HG03571 (cell line): ENCODE measurements at regions not wholly inside any gene's neighbourhood (a gene's known extent, or its start where the extent isn't known, plus 50 kb on each side); places are given as distances from the start of the nearest gene placed in this dataset.

Experiments used
- ATAC-seq: cut with Tn5 transposase; IDR thresholded peaks from one replicate; pipeline ENCODE4 v1.9.1; 2021; ENCODE audit not compliant: unreplicated experiment

GRCh38 chr3:117954131-117954530 is 1080.5 kb downstream of the IGSF11 start:
- ATAC-seq: no peak

- ATAC-seq: no peak
Observed at GRCh38 chr3:117955196-117955595, 1079.5 kb downstream of the IGSF11 start.

- ATAC-seq: no peak
Observed at GRCh38 chr3:117958027-117958426, 1076.6 kb downstream of the IGSF11 start.

GRCh38 chr3:117962750-117963149 is 1071.9 kb downstream of the IGSF11 start:
- ATAC-seq: no peak

GRCh38 chr3:117963858-117964257 is 1070.8 kb downstream of the IGSF11 start:
- ATAC-seq: no peak

GRCh38 chr3:117964814-117965213 is 1069.8 kb downstream of the IGSF11 start:
- no peak for ATAC-seq

- no peak for ATAC-seq
Observed at GRCh38 chr3:117977504-117978228, 1057.0 kb downstream of the IGSF11 start.

GRCh38 chr3:117979466-117979865 is 1055.2 kb downstream of the IGSF11 start:
- no peak for ATAC-seq

- ATAC-seq: no peak
Observed at GRCh38 chr3:117987256-117987655, 1047.4 kb downstream of the IGSF11 start.

- ATAC-seq: no peak
Observed at GRCh38 chr3:117989982-117990381, 1044.7 kb downstream of the IGSF11 start.

- ATAC-seq: no peak
Observed at GRCh38 chr3:117990627-117991026, 1044.0 kb downstream of the IGSF11 start.

- ATAC-seq: no peak
Observed at GRCh38 chr3:117995842-117996437, 1038.7 kb downstream of the IGSF11 start.

GRCh38 chr3:117997201-117998049 is 1037.2 kb downstream of the IGSF11 start:
- ATAC-seq: peak; percentile 97

GRCh38 chr3:117998071-117998470 is 1036.6 kb downstream of the IGSF11 start:
- ATAC-seq: no peak

GRCh38 chr3:118000219-118000618 is 1034.4 kb downstream of the IGSF11 start:
- no peak for ATAC-seq

GRCh38 chr3:118001380-118001779 is 1033.3 kb downstream of the IGSF11 start:
- no peak for ATAC-seq

GRCh38 chr3:118011910-118012309 is 1022.7 kb downstream of the IGSF11 start:
- no peak for ATAC-seq

GRCh38 chr3:118029049-118029448 is 1005.6 kb downstream of the IGSF11 start:
- ATAC-seq: no peak

- no peak for ATAC-seq
Observed at GRCh38 chr3:118036215-118036614, 998.4 kb downstream of the IGSF11 start.

GRCh38 chr3:118055381-118055780 is 979.3 kb downstream of the IGSF11 start:
- no peak for ATAC-seq

- no peak for ATAC-seq
Observed at GRCh38 chr3:118057086-118057485, 977.6 kb downstream of the IGSF11 start.

GRCh38 chr3:118059096-118059495 is 975.5 kb downstream of the IGSF11 start:
- ATAC-seq: no peak
